HEK293 (cell line): ENCODE measurements at regions not wholly inside any gene's neighbourhood (a gene's known extent, or its start where the extent isn't known, plus 50 kb on each side); places are given as distances from the start of the nearest gene placed in this dataset.

Source experiments
- CTCF ChIA-PET: fragments of 350-600 bp; formaldehyde crosslinking; extraction: SDS; loops from one replicate; lab custom pipeline; 2021; ENCODE audit warnings: antibody characterized with exemption; lab: Yijun Ruan, JAX
- POLR2A ChIA-PET: fragments of 300-600 bp; formaldehyde crosslinking; extraction: SDS; loops from one replicate; lab custom pipeline; 2020; ENCODE audit warnings: antibody characterized with exemption, inconsistent platforms; lab: Yijun Ruan, JAX
- H3K27ac ChIP-seq: fragments of 200-500 bp; sonication (Bioruptor generic); 2 replicates; pipeline ENCODE4 v1.5.1; 2014; ENCODE audit warnings: low read depth, low read length, control low read depth, inconsistent platforms; ENCODE audit errors: extremely low read depth
- H3K36me3 ChIP-seq, 2 experiments: fragments of 200-500 bp in 1 of 2; sonication (Bioruptor generic) in 1 of 2; 1 replicate in 1 of 2; 2 replicates in 1 of 2; pipeline ENCODE4 v1.5.1; 2014 to 2017; ENCODE audit warnings: inconsistent platforms in 2 of 2, low read length in 2 of 2; ENCODE audit not compliant: control insufficient read depth in 2 of 2, insufficient read depth in 1 of 2
- H3K4me1 ChIP-seq: fragments of 200-500 bp; sonication (Bioruptor generic); 2 replicates; pipeline ENCODE4 v1.5.1; 2014; ENCODE audit warnings: mild to moderate bottlenecking, low read length, inconsistent platforms; ENCODE audit not compliant: control insufficient read depth, insufficient read depth
- H3K4me3 ChIP-seq: 2 replicates; pipeline ENCODE4 v1.5.1; 2011; ENCODE audit warnings: low read depth, mild to moderate bottlenecking, control low read depth, low read length, moderate library complexity
- H3K9me3 ChIP-seq: fragments of 200-500 bp; sonication (Bioruptor generic); 2 replicates; pipeline ENCODE4 v1.5.1; 2014; ENCODE audit warnings: low read depth, low read length, inconsistent platforms; ENCODE audit not compliant: control insufficient read depth, insufficient read depth
- FEZF1 ChIP-seq: fragments of 450-650 bp; formaldehyde crosslinking; IDR thresholded peaks from 2 replicates; pipeline ENCODE4 v1.5.1; 2016; ENCODE audit warnings: missing biosample characterization, missing genetic modification characterization
- GFI1B ChIP-seq: fragments of 450-650 bp; formaldehyde crosslinking; IDR thresholded peaks from 2 replicates; pipeline ENCODE4 v1.5.1; 2016; ENCODE audit warnings: missing biosample characterization, missing genetic modification characterization
- GLIS1 ChIP-seq: fragments of 450-650 bp; formaldehyde crosslinking; IDR thresholded peaks from 2 replicates; pipeline ENCODE4 v1.5.1; 2016; ENCODE audit warnings: missing biosample characterization, missing genetic modification characterization
- HIC1 ChIP-seq: fragments of 450-650 bp; formaldehyde crosslinking; IDR thresholded peaks from 2 replicates; pipeline ENCODE4 v1.5.1; 2016; ENCODE audit warnings: missing biosample characterization, missing genetic modification characterization
- HOXD13 ChIP-seq: sonication (generic); formaldehyde crosslinking; IDR thresholded peaks from 2 replicates; pipeline ENCODE4 v1.8.0; 2022; ENCODE audit warnings: missing genetic modification reagents, borderline replicate concordance
- SETDB1 ChIP-seq: IDR thresholded peaks from one replicate; pipeline ENCODE4 v1.6.1; 2017; ENCODE audit warnings: mild to moderate bottlenecking, low read length, moderate library complexity, mixed read lengths; ENCODE audit not compliant: insufficient read length
- TRIM28 ChIP-seq: IDR thresholded peaks from 2 replicates; pipeline ENCODE4 v1.6.1; 2011; ENCODE audit warnings: low read length, control low read depth, borderline replicate concordance
- ZBTB48 ChIP-seq: fragments of 450-650 bp; formaldehyde crosslinking; IDR thresholded peaks from 2 replicates; pipeline ENCODE4 v1.5.1; 2016; ENCODE audit warnings: missing biosample characterization, missing genetic modification characterization
- ZNF121 ChIP-seq: fragments of 450-650 bp; formaldehyde crosslinking; IDR thresholded peaks from 2 replicates; pipeline ENCODE4 v1.5.1; 2016; ENCODE audit warnings: missing biosample characterization, missing genetic modification characterization
- ZNF157 ChIP-seq: fragments of 450-650 bp; formaldehyde crosslinking; IDR thresholded peaks from 2 replicates; pipeline ENCODE4 v1.5.1; 2016; ENCODE audit warnings: missing biosample characterization, missing genetic modification characterization
- ZNF174 ChIP-seq: fragments of 450-650 bp; formaldehyde crosslinking; IDR thresholded peaks from 2 replicates; pipeline ENCODE4 v1.5.0; 2017; ENCODE audit warnings: missing biosample characterization, mild to moderate bottlenecking, missing genetic modification characterization
- ZNF211 ChIP-seq: fragments of 450-650 bp; formaldehyde crosslinking; IDR thresholded peaks from 2 replicates; pipeline ENCODE4 v1.5.1; 2016; ENCODE audit warnings: low read depth, missing biosample characterization, missing genetic modification characterization
- ZNF274 ChIP-seq, 2 experiments: fragments of 200-500 bp in 1 of 2; fragments of 450-650 bp in 1 of 2; sonication (Bioruptor generic) in 1 of 2; formaldehyde crosslinking in 1 of 2; IDR thresholded peaks; 2 replicates each; pipeline versions ENCODE4 v1.5.1 to v1.6.1; 2014 to 2016; ENCODE audit warnings: borderline replicate concordance in 1 of 2, inconsistent platforms in 1 of 2, low read length in 1 of 2, missing biosample characterization in 1 of 2, missing genetic modification characterization in 1 of 2
- ZNF280C ChIP-seq: fragments of 450-650 bp; formaldehyde crosslinking; IDR thresholded peaks from 2 replicates; pipeline ENCODE4 v1.5.1; 2016; ENCODE audit warnings: missing biosample characterization, missing genetic modification characterization
- ZNF280D ChIP-seq: fragments of 450-650 bp; formaldehyde crosslinking; IDR thresholded peaks from 2 replicates; pipeline ENCODE4 v1.5.1; 2016; ENCODE audit warnings: missing biosample characterization, missing genetic modification characterization
- ZNF311 ChIP-seq: fragments of 450-650 bp; formaldehyde crosslinking; IDR thresholded peaks from 2 replicates; pipeline ENCODE4 v1.5.1; 2017; ENCODE audit warnings: missing biosample characterization, missing genetic modification characterization, borderline replicate concordance
- ZNF354C ChIP-seq: fragments of 450-650 bp; formaldehyde crosslinking; IDR thresholded peaks from 2 replicates; pipeline ENCODE4 v1.5.1; 2016; ENCODE audit warnings: missing biosample characterization, missing genetic modification characterization, low read depth, borderline replicate concordance
- ZNF394 ChIP-seq: fragments of 450-650 bp; formaldehyde crosslinking; IDR thresholded peaks from 2 replicates; pipeline ENCODE4 v1.5.1; 2016; ENCODE audit warnings: missing biosample characterization, missing genetic modification characterization, mild to moderate bottlenecking, moderate library complexity, borderline replicate concordance
- ZNF629 ChIP-seq: fragments of 450-650 bp; formaldehyde crosslinking; IDR thresholded peaks from 2 replicates; pipeline ENCODE4 v1.5.1; 2017; ENCODE audit warnings: missing biosample characterization, missing genetic modification characterization
- ZNF654 ChIP-seq: fragments of 450-650 bp; formaldehyde crosslinking; IDR thresholded peaks from 2 replicates; pipeline ENCODE4 v1.5.1; 2016; ENCODE audit warnings: low read depth, missing biosample characterization, missing genetic modification characterization
- ZNF701 ChIP-seq: fragments of 450-650 bp; formaldehyde crosslinking; IDR thresholded peaks from 2 replicates; pipeline ENCODE4 v1.5.1; 2016; ENCODE audit warnings: missing biosample characterization, missing genetic modification characterization

GRCh38 chr19:23851966-23852365 lies 62.7 kb upstream of the ZNF726 start (continued):
- TF ChIP-seq ZNF211 = no peak
- no peak for TF ChIP-seq ZNF311
- TF ChIP-seq HIC1 (tag by site-specific recombination) = no peak

- POLR2A ChIA-PET = no interaction called here
- no peaks in the 10 kb centered on the region for H3K36me3 ChIP-seq
- TF ChIP-seq ZNF274 (IDR thresholded peaks at IDR 0.05; ENCODE audit: low read length) = no peak
- peak; percentile 80; the same call in 1 of the 2 replicates for TF ChIP-seq ZNF274 (tag by site-specific recombination; IDR thresholded peaks at IDR 0.05; ENCODE audit: borderline replicate concordance)
- TF ChIP-seq SETDB1 = peak; percentile 79
- TF ChIP-seq ZNF174 (tag by site-specific recombination) = no peak
- TF ChIP-seq ZBTB48 (tag by site-specific recombination) = no peak
- no peak for TF ChIP-seq ZNF629 (tag by site-specific recombination)
- no peak overlapping the region for H3K4me3 ChIP-seq
- no peak overlapping the region for H3K27ac ChIP-seq
- CTCF ChIA-PET = no interaction called here
- no peaks in the 10 kb centered on the region for H3K4me1 ChIP-seq
- H3K9me3 ChIP-seq = no peaks in the 10 kb centered on the region
These were observed 74.1 kb upstream of the ZNF681 start for GRCh38 chr19:23832717-23833327.

- POLR2A ChIA-PET = no interaction called here
- no peaks in the 10 kb centered on the region for H3K4me1 ChIP-seq
- H3K9me3 ChIP-seq = no peaks in the 10 kb centered on the region; the same call in 1 of the 2 replicates
- H3K36me3 ChIP-seq = no peaks in the 10 kb centered on the region
- H3K4me3 ChIP-seq = no peak overlapping the region
- CTCF ChIA-PET = interaction anchor here (0.8 kb wide), 2 partner anchors 138 to 451 kb away, joined by 3 read pairs; no protein-coding TSS in a partner anchor
- TF ChIP-seq ZNF280D (tag by site-specific recombination) (peak; percentile 60; the same call in 1 of the 2 replicates), ZNF654 (tag by site-specific recombination) (peak; percentile 40), SETDB1 (peak; percentile 94), TRIM28 (peak; percentile 100; the same call in 1 of the 2 replicates), GLIS1 (tag by site-specific recombination) (no peak)
- no peak overlapping the region for H3K27ac ChIP-seq
These were observed 65.3 kb upstream of the ZNF681 start for GRCh38 chr19:23823952-23824389.

GRCh38 chr19:23822735-23823134 lies 64.0 kb upstream of the ZNF681 start:
- H3K4me3 ChIP-seq = no peak overlapping the region
- POLR2A ChIA-PET = no interaction called here
- H3K27ac ChIP-seq = no peak overlapping the region
- no peaks in the 10 kb centered on the region for H3K36me3 ChIP-seq
- H3K4me1 ChIP-seq = no peaks in the 10 kb centered on the region
- H3K9me3 ChIP-seq = no peaks in the 10 kb centered on the region; the same call in 1 of the 2 replicates
- CTCF ChIA-PET = no interaction called here
- TF ChIP-seq ZNF354C (tag by site-specific recombination) = no peak
- TF ChIP-seq HOXD13 = no peak
- TF ChIP-seq ZNF394 (tag by site-specific recombination) = no peak
- TF ChIP-seq ZNF121 (tag by site-specific recombination) = no peak
- TF ChIP-seq FEZF1 (tag by site-specific recombination) = no peak
- no peak for TF ChIP-seq GFI1B (tag by site-specific recombination)
- no peak for TF ChIP-seq ZNF701 (tag by site-specific recombination)
- no peak for TF ChIP-seq ZNF157 (tag by site-specific recombination)
- TF ChIP-seq ZNF280C (tag by site-specific recombination) = no peak
